CD4-positive, alpha-beta T cell treated with Interferon gamma for 1 hour (primary cell): ENCODE measurements at regions not wholly inside any gene's neighbourhood (a gene's known extent, or its start where the extent isn't known, plus 50 kb on each side); places are given as distances from the start of the nearest gene placed in this dataset.

Experiments
- DNase-seq: peaks from one replicate; pipeline ENCODE4 v3.0.0-alpha.2; 2020

DNA sequence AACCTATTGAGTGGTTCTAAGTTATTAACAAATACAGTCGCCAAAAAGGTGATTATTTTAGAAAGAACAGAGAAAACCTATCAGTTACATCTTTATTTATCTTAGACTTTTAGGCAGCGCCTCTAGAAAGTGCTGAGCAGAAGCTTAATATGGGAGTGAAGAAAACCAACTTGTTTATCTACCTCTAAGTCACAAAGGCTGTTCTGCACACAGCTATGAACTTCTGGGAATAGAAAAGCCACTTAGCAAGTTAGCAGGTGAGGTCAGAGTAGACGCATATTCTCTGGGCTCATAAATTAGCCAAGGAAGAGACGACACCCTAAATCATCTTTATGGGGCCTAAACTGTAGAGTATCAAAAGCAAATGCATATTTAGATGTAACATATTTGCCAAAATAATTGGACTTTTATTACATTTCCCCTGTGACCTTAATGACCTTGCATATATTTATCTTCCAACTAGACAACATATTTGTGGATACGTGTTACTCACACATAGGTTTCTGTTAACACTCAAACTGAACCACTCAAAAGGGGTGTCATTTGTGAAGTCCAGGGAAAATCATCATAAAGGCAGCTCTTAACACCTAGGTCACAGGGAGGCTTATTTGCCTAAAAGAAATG, 267.1 kb downstream of the ADGB start:
- DNase-seq: no peak

DNA sequence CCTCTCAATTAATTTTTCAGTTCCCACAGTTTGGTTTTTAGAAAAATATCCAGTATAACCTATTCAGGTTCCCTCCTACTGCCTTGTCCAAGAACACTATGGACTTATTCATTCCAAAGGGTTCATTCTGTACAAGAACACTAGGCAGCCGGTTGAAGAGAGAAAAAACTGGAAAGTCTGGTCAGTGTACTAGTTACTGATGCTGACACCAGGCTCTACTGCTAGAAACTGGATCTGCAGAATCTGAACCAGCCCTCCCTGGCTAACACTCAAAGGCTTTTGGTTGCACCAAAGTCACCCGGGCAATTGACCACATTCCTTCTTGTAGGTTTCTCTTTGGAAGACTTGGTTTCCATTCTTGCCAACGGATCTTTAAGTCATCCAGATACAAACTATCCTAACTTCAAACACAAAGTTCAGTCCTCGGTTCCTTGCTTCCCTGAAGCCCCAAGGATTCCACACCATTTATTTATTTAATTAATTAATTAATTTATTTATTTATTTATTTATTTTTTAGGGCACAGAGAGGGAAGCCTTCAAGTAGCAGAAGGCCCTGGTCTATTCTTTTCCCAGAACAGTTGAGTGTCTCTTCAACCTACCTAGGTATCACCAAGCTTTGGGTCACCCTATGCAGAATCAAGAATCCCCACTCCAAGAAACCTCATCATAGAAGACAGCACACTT, 268.1 kb downstream of the ADGB start:
- DNase-seq: no peak

DNA sequence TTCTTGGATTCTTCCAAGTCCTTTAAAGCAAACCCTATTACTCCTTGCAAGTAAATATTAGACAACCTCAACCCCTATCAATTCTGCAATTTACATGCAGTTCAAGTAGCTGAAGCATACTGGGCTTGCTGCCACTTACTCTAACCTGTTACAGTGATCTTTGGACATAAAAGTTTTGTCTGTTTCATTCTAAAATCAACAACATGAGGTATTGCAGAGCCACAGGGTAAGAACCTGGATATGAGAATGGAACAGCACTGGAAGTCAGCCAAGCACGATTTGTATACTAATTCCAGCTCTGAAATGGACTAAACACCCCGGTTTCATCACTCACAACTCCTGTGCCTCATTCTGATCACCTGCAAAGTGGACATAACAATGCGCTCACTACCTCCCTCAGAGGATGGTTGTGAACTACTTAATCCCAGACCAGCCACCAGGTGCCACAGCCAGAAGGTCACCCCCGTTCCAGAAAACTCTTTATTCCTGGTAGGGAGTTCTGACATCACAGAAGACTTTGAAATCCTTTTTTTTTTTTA, 270.0 kb downstream of the ADGB start:
- no peak for DNase-seq

DNA sequence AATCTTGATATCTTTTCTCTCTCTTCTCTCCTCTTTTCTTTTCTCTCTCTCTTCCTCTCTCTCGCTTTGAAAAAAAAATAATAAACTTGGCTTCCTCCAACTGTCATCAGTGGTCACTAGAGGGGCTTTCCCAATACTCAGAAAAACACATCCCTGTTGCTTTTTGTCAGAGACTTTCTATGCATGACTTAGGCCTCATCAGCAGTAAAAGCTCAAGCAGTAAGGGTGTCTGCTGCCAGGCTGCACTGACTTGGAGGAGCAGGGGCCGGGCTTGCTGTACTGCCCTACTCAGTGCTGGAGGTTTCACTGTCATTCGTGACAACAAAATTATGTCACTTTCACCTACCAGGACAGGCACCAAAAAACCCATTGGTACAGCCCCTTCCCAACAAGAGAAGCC, 272.0 kb downstream of the ADGB start:
- no peak for DNase-seq

DNA sequence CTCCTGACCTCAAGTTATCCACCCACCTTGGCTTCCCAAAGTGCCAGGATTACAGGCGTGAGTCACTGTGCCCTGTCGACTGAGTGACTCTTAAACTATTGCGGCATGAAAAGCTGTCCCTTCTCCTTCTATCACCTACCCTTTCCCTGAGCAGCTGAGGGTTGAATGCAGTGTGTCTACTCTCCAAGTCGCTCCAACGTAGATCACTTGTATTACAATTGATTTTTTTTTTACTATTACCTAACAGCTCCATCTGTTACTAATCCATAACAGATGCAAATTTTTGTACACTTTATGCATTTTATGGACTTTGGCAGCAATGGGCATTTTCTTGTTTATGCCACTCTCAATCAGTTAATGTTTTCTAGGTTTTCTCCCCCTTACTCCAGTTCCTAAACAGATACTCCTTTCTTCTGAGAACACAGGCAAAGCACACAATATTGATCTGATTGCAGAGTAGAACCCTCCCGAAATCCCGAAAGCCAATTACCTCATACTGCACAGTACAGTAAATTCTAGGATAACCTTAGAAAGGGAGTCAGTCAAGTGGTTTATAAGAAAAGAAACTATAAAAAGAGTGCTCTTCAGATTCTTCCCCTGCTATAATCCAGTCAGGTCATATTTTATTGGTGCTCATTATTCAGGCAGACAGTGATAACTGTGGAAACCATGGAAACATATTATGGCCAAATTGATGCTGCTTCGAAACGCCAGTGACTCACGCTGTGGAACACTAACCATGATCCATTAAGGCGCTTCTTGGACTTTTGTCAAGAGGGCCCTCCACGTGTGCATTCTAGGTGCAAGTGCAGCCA, 273.0 kb downstream of the ADGB start:
- no peak for DNase-seq

DNA sequence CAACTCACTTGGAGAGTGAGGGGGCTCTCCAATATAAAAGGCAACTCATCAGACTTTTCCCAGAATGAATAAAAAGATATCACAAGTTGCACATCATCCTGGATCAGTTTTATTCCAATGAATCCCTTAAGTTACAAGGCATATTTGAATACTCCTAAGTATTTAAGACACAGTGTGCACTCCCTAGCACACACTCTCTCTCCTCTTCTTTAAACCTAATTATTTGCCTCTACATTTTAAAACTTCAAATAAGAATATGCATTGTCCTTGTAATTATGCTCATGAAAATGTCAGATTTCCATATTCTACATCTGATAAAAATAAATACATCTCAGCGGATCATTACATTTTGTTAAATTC, 273.6 kb downstream of the ADGB start:
- DNase-seq: no peak

DNA sequence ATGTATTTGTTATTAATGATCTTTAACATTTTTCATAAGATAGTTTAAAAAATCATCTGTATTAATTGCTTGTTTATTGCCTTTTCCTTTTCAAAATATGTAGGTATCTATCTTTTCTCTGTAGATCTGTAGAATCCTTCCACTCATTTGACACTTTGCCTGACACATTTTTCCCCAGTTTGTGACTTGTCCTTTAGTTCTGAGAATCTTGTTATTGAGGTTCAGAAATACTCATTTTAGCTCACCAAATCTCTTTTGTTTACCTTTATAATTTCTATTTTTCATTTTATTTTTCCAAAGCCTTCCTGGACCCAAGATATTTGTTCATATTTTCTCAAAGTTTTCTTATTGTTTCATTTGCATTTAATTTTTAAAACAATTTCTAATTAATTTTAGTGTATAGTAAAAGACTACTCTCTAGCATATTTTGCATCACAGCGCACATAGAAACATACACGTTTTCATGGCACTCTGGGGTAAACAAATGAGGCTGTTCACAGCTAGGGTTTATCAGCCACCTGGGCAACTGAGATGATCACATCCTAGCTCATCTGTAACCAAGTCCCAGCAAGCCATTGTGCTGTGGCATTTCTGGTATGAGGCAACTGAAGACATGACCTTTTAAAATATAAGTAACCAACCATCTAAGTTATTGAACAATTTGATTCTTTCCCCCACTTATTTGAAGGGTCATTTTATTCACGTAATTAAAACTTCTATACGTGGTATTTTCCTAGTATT, 275.7 kb downstream of the ADGB start:
- no peak for DNase-seq

DNA sequence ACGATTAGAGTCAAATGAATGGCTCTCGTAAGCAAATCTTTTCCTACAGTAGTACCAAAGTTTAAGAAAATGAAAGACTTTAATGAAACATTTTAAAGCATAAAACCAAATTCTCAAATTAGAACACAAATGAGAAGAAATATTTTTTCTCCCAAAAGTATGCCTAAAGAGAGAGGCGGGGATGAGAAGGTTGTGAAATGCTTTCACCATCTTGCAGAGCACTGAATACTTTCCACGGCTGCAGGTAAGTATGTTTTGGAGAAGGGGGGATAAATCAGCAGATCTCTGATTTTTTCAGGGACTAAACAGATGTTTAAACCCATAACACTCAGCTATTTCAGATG, 277.1 kb downstream of the ADGB start:
- DNase-seq: no peak

DNA sequence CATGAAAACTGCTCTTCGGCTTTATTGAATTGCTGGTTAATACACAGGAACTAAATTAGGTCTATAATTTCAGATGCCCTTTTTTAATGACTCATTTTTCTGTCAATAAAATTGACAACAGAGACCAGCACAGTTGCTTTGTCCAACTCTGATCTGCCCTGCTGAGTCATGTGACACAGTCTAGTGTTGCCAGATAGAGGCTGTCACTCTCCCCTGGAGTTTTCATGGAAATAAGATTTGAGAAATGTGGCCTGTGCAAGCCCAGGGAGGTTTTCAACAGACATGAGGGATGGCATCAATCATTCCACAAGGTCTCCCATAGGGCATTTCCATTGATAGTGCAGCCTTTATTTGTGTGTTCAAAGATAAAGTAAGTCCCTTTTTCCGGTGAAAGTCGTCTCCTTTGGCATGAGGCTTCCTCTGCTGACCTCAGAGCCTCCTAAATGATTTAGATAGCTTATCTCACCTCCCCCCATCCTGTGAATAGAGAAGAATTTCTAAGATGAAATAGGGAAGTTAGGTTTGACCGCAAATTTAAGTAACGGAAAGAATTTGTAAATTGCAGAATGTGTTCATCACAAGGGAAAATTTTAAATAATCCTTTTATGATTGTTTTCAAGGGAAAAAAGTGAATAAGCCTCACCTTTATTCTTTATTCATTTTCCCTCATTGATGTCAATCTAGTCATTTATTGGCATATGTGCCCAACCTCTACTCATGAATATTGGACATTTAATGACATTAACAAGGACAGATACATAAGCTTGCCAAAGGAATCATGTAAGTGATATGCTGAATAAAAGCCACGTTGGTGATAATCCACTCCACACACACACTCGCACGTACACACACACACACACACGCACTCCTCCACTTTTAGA, 277.7 kb downstream of the ADGB start:
- DNase-seq: no peak

DNA sequence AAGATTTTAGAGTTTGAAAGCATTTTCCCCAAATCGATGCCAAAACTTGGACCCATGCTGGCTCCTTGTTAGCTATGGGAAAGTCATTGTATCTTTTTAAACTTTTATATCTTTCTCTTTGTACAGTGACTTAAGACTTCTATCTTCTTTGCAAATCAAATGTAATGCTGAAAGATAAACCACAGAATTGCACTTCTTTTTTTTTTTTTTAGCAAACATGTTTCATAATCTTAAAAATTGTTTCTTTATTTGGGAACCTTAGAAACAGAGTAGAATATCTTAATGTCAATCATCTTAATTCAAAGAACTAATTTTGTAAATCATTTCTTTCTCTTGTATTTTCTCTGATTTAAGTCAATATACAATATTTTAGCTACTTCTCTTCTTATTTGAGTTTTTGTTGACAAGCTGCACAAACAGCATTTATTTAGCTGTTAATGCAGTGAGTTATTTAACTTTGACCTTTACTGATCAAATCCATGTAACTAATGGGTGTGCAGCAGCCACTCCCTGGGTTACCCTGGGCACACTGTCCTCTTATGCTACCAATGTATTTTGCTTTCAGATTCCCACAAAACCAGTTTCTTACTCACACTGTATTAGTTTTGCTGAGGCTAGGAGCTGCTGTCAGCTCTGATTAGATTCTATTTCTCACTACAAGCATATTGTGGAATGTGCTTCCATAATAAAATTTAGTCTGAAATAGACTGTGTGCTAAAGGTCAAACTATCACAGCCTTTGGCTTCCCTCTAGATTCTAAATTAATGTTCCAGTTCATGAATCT, 279.6 kb downstream of the ADGB start:
- no peak for DNase-seq

DNA sequence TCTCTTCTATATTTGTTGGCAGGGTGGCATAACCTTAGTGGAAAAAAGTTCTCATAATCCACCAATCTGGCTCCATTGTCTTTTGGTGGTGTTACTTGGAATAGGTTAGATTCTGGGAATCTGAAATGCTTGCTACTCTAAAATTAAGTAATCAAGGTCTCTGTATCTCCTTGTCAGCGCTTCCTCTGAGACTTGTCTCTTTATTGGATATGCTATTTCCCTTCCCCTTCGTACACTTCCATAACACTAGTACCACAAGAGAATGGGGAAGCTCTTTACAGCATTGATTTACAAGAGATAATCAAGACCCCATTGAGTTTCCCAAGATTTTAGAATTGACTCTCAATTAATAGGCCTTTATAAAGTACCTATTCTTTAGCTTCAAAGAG, 280.2 kb downstream of the ADGB start:
- DNase-seq: no peak

DNA sequence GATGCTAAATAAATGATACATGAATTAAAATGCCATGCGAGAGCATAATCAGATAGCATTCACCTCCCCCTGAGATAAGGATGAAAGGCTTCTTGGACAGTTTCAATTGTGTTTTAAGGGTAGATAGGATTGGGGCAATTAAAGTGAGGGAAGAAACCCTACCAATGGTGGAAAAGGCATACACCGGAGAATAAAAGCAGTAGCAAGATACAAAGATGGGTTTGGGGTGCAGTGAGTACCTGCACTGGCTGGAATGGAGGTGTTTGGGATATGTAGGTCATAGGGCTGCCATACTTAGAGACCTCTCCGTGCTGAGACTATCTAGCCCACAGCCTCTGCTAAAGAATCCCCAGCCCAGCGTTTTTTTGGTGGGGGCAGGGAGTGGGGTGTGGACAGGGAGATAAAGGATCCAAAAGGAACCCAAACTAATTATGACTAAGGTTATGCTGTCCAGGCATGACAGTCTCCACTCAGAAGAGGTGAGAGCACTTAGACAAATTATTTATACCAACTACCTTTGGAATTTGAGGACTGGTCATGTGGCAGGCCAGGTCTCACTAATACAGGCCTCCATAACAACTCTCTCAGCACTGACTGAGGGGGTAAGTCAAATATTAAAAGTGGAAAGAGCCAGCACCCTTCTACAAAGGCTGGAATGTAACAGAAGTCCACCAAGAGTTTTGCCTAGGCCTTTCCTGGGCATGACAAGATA, 280.8 kb downstream of the ADGB start:
- no peak for DNase-seq

DNA sequence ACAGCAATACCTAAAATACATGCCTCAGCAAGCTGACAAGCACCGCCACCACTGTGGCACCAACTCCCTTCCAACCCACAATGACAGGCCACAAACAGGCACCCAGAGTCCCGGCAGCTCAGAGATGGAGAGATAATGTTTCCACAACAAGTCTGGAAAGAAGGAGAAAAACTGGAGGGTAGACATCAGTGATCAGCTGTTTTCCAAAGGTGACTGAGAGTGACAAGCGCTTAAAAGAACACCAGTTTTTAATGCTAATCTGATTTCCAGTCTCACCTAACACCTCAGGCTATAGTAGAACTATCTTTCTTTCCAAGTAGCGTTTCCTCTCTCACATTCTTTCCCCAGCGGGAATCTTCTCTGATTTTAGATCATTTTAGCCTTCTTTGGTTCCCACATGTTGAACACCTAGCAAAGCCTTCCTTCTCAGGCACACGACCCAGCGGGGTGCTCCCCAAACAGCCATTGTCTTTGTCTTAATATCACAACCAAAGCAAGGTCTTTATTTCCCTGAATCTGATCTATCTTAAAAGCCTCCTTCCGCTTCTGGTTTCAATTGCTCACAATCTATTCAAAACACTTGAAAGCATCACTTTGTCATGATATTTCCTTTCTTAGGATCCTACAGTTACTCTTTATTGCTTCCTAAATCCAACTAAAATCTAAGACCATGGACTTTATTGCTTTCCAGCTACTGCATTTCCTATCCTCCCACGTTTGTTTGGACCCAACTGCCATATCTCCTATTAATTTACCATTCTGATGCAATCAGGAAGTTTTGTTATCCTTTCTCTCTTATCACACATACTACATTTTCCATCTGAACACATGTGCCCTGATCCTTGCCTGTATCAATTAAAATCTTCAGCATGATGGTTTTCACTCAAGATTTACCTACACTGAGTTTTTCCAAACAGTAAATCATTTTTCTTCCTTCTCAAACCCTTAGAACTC, 282.7 kb downstream of the ADGB start:
- no peak for DNase-seq

DNA sequence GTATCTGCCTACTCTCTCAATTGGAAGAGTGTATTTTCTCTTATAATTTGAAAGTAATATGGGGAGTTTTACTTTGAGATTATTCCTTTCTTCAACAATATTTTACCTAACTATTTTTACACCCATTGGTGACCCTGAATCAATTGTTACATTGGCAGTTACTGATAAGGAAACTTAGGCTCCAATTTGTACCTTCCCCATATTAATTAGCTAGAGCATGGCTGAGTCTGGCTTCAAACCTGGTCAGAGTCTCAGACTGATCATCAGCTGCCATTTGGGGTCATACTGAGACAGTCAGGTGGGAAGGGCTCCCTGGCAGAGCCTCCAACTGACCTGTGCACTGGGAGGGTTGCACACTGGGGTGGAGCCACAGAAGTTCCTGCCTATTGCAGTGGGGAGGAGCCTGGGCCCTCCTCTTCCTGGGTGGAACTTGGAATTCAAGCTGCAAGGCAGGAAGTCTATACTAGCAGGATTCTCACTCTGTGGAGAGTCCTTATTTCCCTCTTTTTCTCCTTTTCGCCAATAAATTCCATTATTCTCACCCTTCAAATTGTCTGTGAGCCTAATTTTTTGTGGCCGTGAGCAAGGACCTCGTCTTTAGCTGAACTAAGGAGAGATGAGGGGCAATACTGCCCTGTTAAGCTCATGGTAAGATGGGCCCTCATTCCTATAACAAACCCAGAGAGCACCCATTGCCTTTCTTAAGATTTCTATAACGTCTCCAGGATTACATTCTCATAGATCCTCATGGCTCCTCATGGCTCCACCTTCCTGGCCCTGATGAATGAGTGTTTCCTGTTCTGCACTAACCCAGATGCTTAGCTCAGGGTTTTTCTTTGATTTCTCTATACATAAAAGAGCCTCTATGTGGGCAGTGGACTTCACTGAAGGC, 285.1 kb downstream of the ADGB start:
- no peak for DNase-seq

DNA sequence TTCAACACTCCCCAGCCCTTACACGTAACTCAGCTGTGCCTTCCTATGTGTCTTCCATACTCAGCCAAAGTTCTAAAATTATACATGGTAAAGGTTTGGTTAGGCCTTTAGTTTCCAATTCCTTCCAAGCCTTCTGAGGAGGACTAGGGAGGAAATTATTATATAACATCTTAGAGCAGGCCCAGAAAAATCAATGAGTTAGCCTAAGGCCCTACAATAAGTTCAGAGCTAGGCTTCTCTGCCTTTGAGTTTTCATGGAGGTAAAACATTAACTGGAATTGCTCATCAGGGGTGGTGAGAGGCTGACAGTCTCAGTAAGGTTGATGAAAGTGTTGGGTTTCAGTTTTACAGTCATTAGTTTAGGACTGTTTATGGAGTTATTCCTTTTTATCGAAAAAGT, 286.0 kb downstream of the ADGB start:
- no peak for DNase-seq

DNA sequence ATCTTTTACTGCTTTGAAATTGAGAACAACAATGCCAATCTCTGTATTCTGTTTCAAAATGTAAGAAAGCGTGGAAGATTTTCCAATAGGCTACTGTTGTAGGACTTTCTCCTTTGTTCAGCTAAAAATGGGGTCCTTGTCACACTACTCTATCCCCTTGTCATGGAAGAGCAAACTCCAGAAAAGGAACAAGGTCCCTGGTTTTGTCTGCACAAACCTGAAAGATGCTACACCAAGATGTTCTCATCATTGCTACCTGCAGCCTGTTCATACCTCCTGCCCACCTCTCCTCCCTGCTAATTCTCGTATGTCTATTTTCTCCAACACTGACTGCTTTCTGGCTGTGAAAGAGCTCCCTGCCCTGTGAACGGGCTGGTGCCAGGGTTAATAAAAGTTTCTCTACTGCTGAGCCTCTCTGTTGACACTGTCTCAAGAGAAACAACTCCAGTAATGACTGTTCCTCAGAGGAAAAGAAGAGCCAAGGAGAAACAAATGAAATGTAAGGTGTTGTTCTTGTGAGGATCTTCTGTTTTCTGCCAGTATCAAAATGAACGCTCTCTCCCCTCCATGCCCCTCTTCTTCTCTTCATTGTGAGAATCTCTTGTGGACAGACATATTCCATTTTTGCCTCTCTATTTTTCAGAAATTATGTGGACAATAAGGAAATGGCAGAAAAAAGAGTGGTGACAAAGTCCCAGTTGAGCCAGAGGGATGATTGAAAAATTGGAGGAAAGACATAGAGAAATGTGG, 287.1 kb downstream of the ADGB start:
- DNase-seq: no peak

DNA sequence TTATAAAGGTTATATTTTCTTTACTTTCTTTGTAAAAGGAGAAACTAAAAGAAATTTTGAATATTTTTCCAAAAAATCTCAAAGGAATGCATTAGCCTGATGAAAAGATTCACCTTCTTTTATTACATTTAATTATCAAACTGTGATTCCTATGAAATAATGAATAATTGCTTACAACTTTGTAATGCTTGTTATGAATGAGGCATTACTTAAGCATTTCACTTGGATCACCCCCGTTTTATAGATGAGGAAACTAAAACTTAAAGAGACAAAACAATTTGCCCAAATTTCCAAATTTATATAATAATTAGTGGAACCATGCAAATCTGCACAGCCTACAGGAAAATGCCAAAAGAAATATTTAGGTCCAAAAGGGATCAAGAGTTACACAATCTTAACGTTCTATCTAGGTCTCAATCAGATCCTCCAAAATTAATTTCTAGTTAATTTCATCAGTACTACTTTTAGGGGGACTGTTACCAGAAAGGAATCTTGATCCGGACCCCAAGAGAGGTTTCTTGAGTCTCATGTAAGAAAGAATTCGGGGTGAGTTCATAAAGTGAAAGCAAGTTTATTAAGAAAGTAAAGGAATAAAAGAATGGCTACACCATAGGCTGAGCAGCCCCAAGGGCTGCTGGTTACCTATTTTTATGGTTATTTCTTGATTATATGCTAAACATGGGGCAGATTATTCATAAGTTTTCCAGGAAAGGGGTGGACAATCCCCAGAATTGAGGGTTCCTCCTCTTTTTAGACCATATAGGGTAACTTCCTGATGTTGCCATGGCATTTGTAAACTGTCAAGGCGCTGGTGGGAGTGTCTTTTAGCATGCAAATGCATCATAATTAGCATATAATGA, 288.0 kb downstream of the ADGB start:
- peak; percentile 1 for DNase-seq
